CD4-positive, alpha-beta T cell treated with Interleukin-6 at 100 ng/mL for 8 hours (primary cell): ENCODE measurements at regions not wholly inside any gene's neighbourhood (a gene's known extent, or its start where the extent isn't known, plus 50 kb on each side); places are given as distances from the start of the nearest gene placed in this dataset.
"Not testable (repeated sequence)": the region's sequence is repeated elsewhere in the genome, so short reads cannot be mapped to it uniquely, and the experiment has no call there.

Experiments used
- DNase-seq: peaks from one replicate; pipeline ENCODE4 v3.0.0-alpha.2; 2020; ENCODE audit warnings: mixed read lengths, low spot score

DNA sequence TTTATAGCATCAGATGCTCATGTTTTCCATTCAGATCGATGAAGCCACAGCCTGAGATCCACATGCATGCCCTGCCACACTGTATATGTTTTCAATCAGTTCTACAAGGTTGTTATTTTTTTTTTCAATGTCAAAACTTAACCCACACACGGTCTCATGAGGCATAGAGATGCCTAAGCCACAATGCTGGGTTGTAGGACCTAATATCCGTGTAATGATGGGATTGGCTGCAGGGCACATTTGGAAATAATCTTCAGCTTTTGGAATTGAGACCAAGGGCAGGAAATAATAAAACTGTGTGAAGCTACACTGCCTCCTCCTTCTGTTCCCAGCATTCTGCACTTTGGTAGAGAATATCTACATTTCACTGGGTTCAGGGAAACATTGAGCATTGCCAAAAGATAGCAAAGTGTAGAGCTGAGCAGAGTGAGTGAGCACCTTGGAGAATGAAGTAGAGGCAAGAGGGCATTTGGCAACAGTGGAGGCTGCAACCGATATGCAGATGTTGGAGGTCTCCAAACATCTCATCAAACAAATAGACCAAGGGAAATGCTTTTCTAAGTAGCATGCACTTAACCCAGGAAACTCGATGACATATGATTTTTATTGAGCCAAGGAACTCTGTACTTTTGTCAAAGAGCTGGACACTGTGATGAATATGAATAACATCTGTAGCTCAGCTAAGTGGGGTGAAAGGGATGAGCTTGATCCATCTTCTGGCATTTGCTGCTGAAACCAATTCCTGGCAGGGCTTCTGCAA, 176.7 kb downstream of the LYPLAL1 start:
- no peak for DNase-seq

DNA sequence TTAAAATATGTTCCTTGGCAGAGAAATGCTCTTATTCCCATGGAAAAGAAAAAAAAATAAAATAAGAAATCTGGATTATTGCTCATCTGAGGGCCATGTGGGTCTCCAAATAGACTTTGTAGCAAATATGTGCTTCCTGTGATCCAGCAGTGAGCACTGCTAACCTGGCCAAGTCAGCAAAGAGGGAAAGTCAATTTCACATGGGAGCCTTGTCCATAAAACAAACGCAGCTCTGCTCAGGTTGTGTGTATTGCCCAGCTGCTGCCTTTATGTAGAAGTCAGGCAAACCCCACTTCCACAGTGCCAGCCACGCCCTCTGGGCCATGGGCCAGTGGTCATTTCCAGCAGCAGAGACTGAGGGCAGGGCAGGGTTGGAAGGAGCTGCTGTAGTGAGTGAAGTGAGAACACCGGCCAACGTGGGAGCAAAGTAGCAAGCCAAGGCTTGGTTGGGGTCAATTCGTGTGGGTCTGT, 174.3 kb downstream of the LYPLAL1 start:
- no peak for DNase-seq

DNA sequence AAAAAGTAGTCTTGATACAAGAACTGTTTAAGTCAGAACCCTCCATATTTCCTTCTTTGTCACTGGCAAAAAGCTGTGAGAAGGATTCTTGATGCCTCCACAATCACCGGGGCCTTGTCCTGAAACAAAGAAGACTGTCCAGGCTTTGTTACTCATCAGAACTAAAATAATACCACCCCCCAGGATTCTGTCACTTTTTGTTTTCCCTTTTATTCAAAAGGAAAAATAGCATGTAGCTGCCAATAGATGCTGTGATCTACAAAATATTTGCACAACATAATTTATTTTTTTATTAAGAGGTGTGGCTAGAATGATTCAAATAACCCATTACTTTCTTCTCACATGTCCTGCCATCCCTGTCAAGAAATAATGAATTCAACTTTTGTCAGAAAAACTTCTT, 173.7 kb downstream of the LYPLAL1 start:
- no peak for DNase-seq

DNA sequence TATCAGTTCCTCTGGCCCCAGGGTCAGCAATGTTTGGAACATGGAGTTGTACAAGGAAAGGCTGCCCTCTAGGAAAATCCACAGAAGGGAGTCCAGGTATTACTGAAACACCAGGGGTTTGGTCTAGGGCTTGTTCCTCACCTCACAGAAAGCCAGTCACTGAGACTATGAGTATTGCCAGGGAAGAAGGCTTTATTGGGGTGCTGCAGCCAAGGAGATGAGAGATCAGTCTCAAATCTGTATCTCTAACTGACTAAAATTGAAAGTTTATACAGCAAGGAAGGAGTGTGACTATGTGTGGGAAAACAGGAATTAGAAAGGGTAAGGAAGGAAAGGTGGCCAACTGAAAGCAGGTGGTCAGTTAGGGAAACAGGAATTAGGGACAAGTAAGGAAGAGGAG, 172.3 kb downstream of the LYPLAL1 start:
- DNase-seq: no peak

DNA sequence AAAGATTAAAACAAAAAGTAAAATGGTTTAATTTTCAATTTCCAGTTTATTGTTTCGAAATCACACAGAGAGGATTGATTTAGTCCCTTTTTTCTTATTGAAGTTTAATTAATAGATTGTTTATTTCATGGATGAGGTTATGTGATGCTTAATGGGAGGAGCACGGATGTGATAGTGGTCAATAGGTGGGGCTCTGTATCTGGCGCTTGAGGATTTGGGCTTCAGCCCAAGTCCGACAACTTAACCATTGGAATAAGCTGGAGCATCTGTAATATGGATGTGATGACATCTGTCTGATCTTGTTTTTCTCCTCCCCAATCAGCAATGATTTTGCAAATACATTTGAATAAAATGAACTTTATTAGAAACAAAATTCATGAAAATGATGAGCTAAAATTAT, 169.2 kb downstream of the LYPLAL1 start:
- DNase-seq: no peak

DNA sequence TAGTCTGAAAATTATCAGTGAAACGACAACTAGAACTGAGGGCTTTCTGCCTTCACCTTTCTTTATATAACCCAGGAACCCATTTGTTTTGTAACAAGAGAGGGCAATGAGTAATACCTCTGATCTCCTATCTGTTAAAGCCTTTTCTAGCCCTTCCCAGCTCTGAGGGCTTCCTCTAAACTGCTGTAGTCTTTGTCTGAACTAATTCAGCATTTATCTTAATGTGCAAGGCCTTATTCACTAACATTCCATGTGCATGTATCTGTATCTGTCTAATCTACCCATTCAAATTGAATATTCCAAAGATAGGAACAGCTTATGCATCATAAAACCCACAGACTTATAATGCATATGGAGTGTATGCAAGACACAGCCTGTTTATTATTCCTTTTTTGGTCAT, 167.1 kb downstream of the LYPLAL1 start:
- DNase-seq: no peak

DNA sequence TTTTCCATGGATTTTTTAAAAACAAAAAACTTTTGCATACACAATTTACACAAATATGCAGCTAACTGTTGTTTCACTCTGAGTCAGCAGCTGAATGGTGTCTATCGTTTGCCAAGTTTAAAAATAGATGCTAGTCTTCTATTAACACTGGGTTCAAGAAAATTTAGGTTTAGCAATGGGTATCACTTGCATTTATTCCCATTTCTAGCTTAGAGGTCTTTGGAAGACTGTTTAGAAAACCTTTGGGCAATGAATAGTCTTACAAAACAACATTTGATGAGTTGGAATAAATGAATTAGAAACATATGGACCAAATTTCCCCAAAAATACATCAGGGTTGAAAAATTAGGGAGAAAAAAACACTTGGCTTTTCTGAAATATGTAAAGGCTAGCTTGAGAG, 165.8 kb downstream of the LYPLAL1 start:
- DNase-seq: no peak

DNA sequence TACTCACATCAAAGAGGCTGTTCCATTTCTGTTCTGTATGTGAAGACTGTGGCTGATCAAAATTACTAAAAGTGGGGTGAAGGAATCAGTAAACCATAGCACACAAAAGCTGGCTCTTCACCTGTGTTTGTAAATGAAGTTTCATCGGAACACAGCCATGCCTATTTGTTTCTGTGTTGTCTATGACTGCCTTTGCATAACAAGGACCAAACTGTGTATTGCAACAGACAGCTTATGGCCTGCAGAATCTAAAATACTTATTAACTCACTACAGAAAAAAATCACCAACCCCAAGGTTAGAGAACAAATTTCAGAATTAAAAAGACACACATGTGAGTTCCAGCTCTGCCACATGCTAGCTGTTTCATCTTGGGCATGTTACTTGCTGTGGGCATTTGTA, 163.9 kb downstream of the LYPLAL1 start:
- DNase-seq: no peak

DNA sequence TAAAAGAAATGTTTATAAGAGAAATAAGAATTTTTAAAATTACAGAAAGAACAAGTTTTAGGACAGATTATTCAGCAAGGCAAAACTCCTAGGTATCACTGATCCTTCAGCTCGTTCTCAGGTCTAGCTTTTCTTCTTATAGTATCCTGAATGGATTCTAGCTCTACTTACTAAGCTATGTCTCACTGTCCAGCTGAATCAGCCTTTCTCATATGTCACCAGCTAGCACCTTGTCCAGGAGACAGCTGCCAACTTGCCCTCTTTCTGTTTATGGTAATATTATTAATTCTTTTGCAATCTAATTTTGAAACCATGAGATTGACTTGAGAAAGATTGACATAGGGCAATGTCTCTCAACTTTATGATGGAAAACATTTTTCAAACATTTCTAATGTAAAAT, 159.9 kb downstream of the LYPLAL1 start:
- no peak for DNase-seq

DNA sequence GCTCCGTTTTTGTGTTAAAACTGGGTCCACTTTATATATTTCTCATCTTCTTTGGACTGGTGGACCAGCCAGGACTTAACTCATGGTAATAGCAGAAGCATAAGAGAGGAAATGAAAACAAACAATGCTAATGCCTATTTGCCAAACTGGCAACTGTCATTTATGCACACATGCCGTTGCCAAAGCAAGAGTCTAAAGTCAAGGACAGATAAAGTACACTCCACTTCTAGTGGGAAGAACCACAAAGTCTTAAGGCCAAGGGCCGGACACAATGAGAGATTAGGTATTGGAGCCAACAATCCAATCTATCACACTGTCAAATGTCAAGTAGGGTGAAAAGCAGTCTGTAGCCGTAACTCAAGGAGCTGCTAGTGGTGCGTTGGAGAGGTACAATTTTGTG, 157.7 kb downstream of the LYPLAL1 start:
- no peak for DNase-seq

DNA sequence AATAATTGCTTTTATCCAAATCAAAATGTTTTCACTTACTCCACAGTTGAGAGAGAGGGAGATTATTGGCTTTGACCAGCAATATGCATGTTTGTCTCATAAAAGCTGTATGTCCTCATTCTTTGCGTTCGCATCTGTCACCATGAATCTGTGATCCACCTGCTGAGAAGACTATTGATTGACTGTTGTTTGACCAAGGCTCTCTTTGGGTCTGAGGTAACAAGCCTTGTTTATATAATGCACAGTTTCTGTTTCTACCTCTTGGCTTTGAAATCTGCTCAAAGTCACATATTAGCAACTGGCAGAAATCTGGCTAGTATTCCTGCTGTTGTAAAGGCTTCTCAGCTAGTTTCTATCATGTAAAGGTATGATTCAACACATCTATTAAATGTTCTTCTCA, 157.0 kb downstream of the LYPLAL1 start:
- no peak for DNase-seq

DNA sequence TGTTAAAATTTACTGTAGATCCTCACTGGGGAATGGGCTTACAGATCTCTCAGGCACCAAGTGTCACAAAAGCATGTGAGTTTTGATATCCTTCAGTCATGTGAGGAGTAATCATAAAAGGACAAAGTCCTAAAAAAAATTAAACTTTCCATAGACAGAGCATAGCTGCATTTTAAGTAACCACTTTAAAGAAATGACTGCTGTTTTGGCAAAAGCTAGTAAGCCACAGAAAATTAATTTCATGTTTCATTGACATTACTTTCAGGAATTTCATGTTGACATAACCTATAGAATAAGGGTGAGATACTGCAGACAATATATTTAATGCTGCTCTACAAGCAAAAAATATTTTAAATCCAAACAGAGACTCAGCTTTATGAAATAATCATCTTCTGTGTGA, 156.3 kb downstream of the LYPLAL1 start:
- no peak for DNase-seq

DNA sequence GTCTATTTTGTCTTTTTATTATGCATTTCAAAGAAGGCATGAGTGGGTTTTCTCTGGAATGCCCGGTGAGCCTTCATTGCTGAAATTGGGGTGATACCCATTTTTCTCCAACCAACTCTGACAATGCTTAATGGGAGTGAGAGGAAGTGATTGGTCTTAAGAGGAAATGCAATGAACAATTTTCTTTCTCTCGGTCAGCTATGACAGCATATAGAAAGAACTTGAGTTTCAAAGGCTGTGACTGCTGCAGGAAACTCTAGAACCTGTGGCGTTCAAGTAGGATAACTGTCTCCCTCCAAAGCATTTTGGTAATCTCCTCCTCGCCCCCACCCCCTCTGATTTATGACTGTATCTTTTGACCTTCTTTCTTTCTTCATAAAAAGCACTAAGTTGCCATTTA, 155.9 kb downstream of the LYPLAL1 start:
- no peak for DNase-seq

DNA sequence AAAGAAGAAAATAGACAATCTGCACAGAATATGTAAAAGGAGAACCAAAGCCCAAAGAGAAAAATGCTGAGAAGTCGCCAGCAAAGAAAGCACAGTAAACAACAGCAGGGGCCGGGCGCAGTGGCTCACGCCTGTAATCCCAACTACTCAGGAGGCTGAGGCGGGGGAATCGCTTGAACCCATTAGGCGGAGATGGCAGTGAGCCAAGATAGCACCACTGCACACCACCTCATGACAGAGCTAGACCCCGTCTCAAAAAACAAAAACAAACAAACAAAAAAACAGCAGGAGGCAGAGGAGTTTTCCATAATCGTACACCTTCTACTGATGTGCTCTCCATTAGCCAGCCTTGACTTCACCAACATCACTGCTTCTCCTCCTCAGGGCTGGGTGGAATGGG, 153.2 kb downstream of the LYPLAL1 start:
- no peak for DNase-seq

DNA sequence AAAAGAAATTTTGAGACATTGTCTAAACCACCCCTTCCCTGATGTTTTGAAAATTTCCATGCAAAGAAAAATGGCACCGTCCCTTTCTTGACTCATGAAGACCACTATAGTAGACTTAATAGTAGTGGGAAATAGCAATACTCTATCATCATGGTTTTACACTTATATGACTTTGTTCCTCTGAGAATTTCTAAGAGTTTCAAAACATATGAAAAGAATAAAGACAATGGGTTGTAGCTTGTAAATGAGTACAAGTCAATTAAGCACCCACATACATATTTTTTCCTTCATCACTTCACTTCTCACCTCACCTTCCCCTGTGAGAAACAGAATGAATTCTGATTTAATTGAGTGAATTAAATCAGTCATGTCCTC, 151.7 kb downstream of the LYPLAL1 start:
- no peak for DNase-seq

DNA sequence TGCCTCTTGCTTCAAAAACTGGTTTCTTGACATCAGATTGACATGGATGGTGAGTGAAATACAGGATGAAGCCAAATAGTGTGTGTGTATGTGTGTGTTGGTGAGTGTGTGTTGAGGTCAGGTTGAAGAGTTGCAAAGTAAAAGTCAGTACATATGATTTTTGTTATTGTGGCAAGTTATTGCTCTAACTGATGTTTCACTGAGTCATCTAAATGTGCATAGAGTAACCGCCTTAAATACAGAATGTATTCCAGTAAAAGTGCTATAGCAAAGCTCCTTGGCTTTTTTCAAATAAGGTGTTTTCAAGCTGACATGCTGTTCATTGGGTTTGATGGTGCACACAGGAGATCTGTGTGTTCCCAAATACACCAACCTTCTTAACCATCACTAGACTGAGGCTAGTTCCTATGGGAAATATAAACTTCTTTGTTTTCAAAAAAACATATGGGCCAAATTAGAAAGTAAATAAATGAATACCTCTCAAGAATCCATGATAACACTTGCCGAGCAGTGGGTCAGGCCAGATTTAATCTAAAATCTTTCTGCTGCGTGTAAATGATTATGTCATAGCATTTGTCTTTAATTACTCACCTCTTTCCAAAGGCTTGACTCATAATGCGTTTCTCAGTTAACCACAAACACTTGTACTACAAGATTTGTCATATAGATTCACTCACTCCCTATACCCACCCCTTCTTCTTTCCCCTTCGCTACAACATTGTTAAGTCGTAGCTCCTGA, 151.1 kb downstream of the LYPLAL1 start:
- no peak for DNase-seq

DNA sequence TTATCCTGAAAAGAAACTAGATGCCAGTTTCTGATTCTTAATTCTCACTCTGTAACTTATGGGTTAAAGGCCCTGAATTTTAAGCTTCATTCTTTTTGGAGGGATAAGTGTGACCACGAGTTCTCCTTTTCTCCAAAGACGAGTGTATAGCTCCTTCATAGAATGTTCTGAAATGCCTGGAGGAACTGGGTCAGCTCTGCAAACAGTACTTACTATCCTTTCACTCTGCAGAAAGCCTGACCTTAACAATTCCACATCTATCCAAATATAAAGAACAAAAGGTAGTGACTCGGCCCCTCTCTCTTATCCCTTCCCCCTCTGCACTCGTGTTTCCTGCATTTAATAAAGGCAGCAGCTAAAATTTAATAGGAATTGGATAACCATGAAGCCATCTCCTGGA, 150.5 kb downstream of the LYPLAL1 start:
- DNase-seq: no peak

DNA sequence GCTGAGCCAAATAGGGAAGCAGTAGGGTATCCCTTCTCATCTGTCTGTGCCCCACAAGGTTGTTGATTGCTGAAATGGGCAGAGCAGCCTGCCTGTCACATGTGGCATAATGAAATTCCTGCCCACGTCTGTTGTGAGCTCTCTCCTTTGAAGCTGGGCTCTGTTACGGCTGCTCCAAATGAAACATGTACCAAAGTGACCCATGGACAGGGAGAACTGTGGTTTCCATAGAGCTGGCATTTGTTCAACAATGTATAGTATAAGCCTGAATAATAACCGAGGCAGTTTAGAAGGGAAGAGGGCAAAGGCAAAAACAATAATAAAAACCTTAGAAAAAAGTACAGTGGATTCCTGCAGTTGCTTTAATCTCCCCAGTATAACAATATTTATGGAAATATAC, 149.7 kb downstream of the LYPLAL1 start:
- no peak for DNase-seq

DNA sequence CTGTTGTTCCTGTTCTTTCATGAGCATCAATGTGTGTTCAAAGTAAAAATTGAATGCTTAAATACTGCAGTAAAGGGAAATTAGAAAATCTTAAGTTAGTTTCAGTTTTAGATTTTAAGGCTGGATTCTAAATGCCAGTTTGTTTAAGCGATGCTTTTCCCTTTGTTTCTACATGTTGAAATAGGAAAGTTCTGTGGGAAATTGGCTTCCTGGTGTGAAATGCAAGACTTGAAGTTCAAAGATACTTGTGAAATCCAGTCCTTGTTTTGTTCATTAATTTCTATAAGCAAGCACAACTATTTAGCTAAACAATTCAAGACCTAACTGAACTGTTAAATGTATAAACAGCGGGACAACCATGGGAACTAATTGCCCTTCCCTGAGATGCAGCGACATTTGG, 149.1 kb downstream of the LYPLAL1 start:
- no peak for DNase-seq

DNA sequence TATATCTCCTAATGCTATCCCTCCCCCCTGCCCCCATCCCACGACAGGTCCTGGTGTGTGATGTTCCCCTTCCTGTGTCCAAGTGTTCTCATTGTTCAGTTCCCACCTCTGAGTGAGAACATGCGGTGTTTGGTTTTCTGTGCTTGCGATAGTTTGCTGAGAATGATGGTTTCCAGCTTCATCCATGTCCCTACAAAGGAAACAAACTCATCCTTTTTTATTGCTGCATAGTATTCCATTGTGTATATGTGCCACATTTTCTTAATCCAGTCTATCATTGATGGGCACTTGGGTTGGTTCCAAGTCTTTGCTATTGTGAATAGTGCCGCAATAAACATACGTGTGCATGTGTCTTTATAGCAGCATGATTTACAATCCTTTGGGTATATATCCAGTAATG, 146.9 kb downstream of the LYPLAL1 start:
- not testable (repeated sequence) for DNase-seq

DNA sequence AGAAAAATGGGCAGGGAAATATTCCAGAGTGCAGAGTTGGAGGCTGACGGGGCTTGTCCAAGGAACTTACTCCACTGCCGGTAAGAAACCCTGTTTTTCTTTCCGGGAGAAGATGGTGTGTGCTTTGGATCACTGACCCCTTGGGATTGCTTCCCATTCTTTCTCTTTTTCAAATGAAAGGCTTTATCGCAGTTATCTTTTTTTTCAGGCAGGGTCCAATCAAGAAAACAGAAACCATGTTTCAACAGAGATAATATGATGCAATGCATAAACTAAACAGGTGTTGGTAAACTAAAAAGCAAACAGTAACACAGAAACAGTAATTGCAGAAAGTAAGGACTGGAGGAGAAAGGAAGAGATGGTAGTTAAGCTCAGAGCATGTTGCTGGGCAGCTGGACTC, 145.1 kb downstream of the LYPLAL1 start:
- DNase-seq: no peak

DNA sequence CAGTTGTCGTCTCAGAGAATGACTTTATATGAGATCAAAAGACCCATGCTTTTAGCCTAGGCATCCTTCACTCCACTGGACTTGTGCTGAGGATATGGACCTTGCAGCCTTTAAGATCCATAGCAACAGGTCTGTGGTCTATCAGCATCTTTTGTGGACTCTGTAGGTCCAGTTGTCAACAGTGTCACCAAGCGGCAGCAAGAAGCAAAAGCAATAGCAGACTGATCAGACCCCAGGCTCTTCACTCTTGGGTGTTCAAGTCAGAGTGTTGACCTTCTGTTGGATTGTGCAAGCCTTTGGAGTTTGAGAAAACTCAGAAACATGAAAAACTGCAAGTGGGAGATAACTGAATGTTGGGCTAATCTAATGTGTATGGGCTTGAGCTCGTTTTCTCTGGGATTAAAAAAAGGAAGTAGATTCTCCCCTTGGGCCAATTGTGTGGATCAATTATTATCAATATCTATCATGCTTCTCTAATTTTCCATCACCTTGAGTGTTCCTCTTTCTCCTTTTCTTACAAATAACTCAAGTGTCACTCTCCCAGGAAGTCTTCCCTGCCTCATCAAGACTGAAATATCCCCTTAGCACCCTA, 144.2 kb downstream of the LYPLAL1 start:
- DNase-seq: no peak

DNA sequence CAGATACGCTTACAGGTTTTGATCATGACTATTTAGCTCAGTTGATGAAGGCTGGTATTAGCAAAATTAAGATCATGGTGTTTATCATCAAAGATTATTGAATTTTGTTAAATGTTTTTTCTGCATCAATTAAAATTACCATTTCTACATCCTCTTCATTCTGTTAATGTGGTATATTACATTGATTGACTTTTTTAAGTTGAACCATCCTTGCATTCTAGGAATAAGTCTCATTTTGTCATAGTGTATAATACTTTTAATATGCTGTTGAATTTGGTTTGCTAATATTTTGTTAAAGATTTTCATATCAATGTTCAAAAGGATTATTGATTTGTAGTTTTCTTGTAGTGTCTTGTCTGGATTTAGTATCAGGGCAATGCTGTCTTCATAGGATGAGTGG, 142.4 kb downstream of the LYPLAL1 start:
- DNase-seq: no peak
